Ectodermal cell (in vitro differentiated cells): ENCODE measurements at regions not wholly inside any gene's neighbourhood (a gene's known extent, or its start where the extent isn't known, plus 50 kb on each side); places are given as distances from the start of the nearest gene placed in this dataset.
"Not testable (repeated sequence)": the region's sequence is repeated elsewhere in the genome, so short reads cannot be mapped to it uniquely, and the experiment has no call there.

Experiments
- H3K27ac ChIP-seq: 2 replicates; pipeline ENCODE4 v1.7.0; 2013; ENCODE audit warnings: mild to moderate bottlenecking, low read depth, low read length; ENCODE audit not compliant: insufficient read depth, poor library complexity, severe bottlenecking
- H3K27me3 ChIP-seq: 2 replicates; pipeline ENCODE4 v1.7.0; 2013; ENCODE audit warnings: mild to moderate bottlenecking, low read length; ENCODE audit not compliant: insufficient read depth, control insufficient read depth, poor library complexity, severe bottlenecking
- H3K36me3 ChIP-seq: one replicate; pipeline ENCODE4 v1.7.0; 2013; ENCODE audit warnings: low read length; ENCODE audit not compliant: control insufficient read depth, insufficient read depth
- H3K4me1 ChIP-seq: one replicate; pipeline ENCODE4 v1.7.0; 2013; ENCODE audit warnings: low read length; ENCODE audit not compliant: control insufficient read depth, insufficient read depth
- H3K4me3 ChIP-seq: 2 replicates; pipeline ENCODE4 v1.7.0; 2013; ENCODE audit warnings: low read depth, low read length, control low read depth; ENCODE audit not compliant: insufficient read depth
- H3K9me3 ChIP-seq: 2 replicates; pipeline ENCODE4 v1.7.0; 2013; ENCODE audit warnings: mild to moderate bottlenecking, low read length, moderate library complexity; ENCODE audit not compliant: control insufficient read depth
- WGBS, 2 experiments: methylation state at CpG; one replicate each; pipeline ENCODE4 v1.1.7; 2013; ENCODE audit warnings: missing lambda C conversion rate in 2 of 2; 5-methylcytosine and 5-hydroxymethylcytosine counted together

DNA sequence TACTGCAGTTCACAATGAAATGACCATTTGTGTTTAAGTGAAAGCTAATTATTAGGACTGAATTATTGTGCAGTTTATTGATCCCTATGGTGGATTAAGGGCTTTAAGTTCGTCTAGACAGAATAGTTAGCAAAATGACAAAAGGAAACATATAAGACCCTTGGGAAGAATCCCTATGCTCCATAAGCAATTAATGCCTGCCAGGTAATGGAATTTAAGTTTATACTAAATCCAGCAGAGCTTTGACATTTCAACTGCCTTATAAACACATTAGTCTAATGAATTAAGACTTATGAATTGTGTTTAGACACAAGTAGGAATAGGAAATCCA, 640.0 kb upstream of the ARRDC3 start:
- no peaks in the 10 kb centered on the region for H3K27me3 ChIP-seq
- H3K27ac ChIP-seq: no peak overlapping the region
- H3K36me3 ChIP-seq: no peaks in the 10 kb centered on the region
- no peaks in the 10 kb centered on the region for H3K4me1 ChIP-seq
- no peaks in the 10 kb centered on the region for H3K9me3 ChIP-seq
- no peak overlapping the region for H3K4me3 ChIP-seq
- 80 to 83% methylated on average over 1 of the region's 1 CpG for WGBS, 2 experiments

DNA sequence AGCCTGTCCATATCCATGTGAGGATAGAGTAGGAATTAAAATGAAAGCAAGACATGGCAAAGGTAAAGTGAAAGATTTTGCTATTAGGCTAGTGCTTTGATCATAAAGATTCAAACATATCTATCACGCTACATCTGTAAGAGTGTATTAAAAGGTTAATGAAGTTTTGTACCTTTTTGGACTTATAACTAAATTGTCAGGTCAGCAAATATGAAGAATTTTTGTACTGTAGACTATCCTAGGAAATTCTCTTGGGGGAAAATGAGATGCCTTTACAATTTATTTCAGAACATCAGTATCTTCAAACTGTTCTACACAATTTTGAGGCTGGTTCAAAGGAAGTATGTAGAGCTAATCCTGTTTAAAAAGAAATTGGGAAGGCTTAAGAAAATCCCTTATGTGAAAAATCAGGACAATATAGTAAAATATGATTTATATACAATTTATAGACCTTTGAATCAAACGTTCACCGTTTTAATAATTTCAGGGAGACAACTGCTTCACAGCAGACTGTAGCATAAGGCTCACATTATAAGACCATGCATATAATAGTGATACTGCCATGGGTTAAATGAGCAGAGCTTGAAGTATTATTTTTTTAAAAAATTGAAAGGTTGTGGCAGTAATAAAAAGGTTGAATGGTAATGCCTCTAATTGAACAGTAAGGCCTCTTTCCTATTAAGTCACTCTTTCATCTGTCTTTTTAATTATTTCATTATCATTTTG, 639.5 kb upstream of the ARRDC3 start:
- H3K4me1 ChIP-seq: no peaks in the 10 kb centered on the region
- WGBS, 2 experiments: 96% methylated on average over 2 of the region's 3 CpGs; no CpG with 5 or more reads in 1 of the 2 experiments
- no peak overlapping the region for H3K27ac ChIP-seq

DNA sequence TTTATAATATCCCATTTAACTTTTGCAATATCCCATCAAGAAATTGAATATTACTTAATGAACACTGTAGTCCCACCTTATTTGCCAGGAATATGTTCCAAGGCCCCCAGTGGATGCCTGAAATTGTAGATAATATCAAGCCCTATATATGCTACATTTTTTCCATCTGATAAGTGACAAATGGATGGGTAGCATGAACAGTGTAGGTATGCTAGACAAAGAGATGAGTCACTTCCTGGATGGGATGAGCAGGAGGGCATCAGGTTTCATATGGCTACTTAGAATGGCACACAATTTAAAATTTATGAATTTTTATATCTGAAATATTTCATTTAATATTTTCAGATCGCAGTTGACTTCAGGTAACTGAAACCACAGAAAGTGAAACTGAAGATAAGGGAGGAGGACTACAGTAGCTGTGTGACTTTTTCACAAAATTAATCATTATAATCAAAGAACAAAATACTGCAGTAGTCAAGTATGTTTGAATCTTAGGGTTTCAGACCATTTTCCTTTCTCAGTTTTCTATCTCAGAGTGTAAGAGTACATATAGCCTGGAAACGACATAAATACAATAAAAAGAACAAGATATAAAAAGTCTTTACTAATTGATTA, 636.4 kb upstream of the ARRDC3 start:
- no CpG with 5 or more reads among the region's 2 CpGs for WGBS, 2 experiments
- Histone ChIP-seq H3K27ac (no peak overlapping the region), H3K4me1 (no peaks in the 10 kb centered on the region), H3K27me3 (no peaks in the 10 kb centered on the region), H3K4me3 (no peak overlapping the region), H3K36me3 (no peaks in the 10 kb centered on the region), H3K9me3 (no peaks in the 10 kb centered on the region)

More for the DNA sequence above, 639.5 kb upstream of the ARRDC3 start:
- no peaks in the 10 kb centered on the region for H3K9me3 ChIP-seq
- no peaks in the 10 kb centered on the region for H3K36me3 ChIP-seq
- H3K27me3 ChIP-seq: no peaks in the 10 kb centered on the region
- no peak overlapping the region for H3K4me3 ChIP-seq

DNA sequence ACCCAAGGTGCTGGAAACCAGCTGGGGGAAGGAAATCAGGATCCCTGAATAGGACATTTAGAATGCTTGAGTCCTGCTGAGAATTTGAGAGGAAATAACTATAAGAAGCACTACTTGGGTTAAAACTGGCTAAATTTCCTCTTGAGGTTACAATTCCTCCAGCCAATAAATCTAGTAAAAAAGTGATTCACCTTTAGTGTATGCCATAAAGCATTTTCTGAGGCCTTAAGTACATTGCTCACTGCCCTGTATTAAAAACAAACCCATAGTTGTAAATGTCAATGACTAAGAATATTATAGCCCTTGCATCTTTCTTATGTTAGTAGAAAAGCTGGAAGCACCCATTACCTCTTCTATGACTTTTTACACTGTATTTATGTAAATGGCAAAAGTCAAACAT, 634.7 kb upstream of the ARRDC3 start:
- no peak overlapping the region for H3K27ac ChIP-seq
- H3K36me3 ChIP-seq: no peaks in the 10 kb centered on the region
- H3K4me1 ChIP-seq: no peaks in the 10 kb centered on the region
- no peaks in the 10 kb centered on the region for H3K9me3 ChIP-seq
- no peaks in the 10 kb centered on the region for H3K27me3 ChIP-seq
- no peak overlapping the region for H3K4me3 ChIP-seq

DNA sequence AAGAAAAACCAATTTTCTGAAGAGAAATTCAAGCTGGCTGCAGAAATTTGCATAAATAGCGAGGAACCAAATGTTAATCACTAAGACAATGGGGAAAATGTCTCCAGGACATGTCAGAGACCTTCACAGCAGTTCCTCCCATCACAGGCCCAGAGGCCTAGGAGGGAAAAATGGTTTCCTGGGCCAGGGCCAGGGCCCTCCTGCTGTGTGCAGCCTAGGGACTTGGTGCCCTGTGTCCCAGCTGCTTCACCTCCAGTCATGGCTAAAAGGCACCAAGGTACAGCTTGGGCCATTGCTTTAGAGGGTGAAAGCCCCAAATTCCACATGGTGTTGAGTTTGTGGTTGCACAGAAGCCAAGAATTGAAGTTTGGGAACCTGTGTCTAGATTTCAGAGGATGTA, 628.7 kb upstream of the ARRDC3 start:
- 89 to 92% methylated on average over 1 of the region's 1 CpG for WGBS, 2 experiments
- not testable (repeated sequence) for H3K36me3 ChIP-seq, H3K27me3 ChIP-seq, H3K4me3 ChIP-seq, H3K27ac ChIP-seq, H3K9me3 ChIP-seq, H3K4me1 ChIP-seq

DNA sequence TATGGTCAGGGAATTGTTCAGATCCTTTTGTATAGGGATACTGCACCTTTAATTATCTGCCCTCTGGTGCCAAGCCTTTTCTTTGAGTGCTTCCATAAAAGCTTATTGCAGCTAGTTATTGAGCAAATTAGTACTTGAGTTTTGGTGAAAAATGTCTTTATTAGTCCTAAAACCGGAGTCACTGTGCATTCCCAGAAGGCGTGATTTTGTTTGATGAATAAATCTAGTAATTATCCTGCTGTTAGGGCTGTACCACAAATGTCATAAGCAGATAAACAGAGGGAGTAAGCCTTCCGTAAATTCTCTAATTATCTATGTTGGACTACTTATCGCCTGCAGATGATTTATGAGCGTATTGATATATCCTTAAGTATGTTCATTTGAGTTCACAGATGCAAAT, 620.7 kb upstream of the ARRDC3 start:
- H3K4me1 ChIP-seq: no peaks in the 10 kb centered on the region
- H3K9me3 ChIP-seq: no peaks in the 10 kb centered on the region
- WGBS, 2 experiments: 95 to 98% methylated on average over 5 of the region's 5 CpGs
- H3K27ac ChIP-seq: no peak overlapping the region
- no peaks in the 10 kb centered on the region for H3K36me3 ChIP-seq
- no peak overlapping the region for H3K4me3 ChIP-seq
- H3K27me3 ChIP-seq: no peaks in the 10 kb centered on the region

DNA sequence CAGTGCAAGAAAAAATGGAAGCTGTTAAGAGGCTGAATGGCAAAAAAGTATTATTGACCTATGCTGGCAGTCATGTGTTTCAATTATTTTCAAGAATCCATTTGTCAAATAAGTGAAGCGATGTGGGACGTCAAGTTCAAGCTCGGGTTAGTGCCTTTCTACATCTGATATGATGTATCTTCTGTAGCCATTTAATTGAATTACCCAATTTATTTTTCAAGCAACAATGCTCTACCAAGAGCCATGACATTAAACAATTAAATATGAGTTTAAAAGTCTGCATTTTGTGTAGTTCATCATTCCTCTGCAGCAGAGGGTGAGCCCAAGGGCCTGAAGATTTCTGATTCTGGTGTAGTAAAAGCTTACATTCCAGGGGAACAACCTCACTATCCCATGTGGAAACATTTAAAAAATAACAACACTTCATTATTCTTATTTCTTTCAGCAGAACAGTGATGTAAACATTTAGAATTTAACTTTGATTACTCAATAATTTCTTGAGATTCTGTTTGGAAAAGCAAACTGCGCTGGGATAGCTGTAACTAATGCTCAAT, 619.7 kb upstream of the ARRDC3 start:
- no peaks in the 10 kb centered on the region for H3K9me3 ChIP-seq
- H3K27ac ChIP-seq: no peak overlapping the region
- H3K4me3 ChIP-seq: no peak overlapping the region
- 93 to 97% methylated on average over 4 of the region's 4 CpGs for WGBS, 2 experiments
- no peaks in the 10 kb centered on the region for H3K36me3 ChIP-seq
- H3K4me1 ChIP-seq: no peaks in the 10 kb centered on the region
- no peaks in the 10 kb centered on the region for H3K27me3 ChIP-seq

DNA sequence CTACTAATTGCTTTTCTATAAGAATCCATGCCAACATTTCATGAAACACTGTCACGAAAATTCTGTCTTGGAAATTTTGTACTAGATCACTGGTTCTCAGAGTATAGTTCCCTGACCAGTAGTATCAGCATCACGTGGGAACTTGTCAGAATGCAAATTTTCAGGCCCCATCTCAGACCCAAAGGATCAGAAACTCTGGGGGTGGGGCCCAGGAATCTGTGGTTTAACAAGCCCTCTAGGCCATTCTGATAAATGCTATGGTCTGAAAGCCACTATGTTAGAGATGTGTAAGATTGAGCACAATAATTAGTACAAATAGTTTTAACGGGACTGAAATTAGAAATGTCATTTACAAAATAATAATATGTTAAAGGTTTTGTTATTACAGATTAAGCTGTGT, 615.7 kb upstream of the ARRDC3 start:
- Histone ChIP-seq H3K4me3 (no peak overlapping the region), H3K36me3 (no peaks in the 10 kb centered on the region), H3K4me1 (no peaks in the 10 kb centered on the region), H3K27me3 (no peaks in the 10 kb centered on the region), H3K9me3 (no peaks in the 10 kb centered on the region), H3K27ac (no peak overlapping the region)
- 62 to 73% methylated on average over 2 of the region's 3 CpGs for WGBS, 2 experiments

DNA sequence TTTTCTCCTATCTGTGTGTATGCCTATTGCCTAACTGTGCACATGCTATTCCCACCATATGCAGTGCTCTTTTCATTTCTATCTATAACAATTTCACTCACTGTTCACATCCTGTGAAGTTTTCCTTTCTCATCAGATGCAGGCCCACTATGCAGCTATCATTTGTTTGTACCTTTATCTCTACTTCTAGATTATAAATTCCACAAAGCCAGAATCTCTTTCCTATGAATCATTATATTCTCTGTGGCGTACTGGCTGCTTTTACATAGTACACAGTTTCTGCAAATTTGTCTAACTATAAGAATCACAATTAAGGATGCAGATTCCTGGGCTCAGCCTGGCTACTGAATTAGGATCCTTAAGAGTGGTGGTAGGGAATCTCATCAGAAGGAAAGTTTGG, 600.8 kb upstream of the ARRDC3 start:
- H3K27ac ChIP-seq: no peak overlapping the region
- no peaks in the 10 kb centered on the region for H3K9me3 ChIP-seq
- 86 to 100% methylated on average over 1 of the region's 1 CpG for WGBS, 2 experiments
- no peaks in the 10 kb centered on the region for H3K4me1 ChIP-seq
- H3K27me3 ChIP-seq: no peaks in the 10 kb centered on the region
- H3K4me3 ChIP-seq: no peak overlapping the region
- no peaks in the 10 kb centered on the region for H3K36me3 ChIP-seq

DNA sequence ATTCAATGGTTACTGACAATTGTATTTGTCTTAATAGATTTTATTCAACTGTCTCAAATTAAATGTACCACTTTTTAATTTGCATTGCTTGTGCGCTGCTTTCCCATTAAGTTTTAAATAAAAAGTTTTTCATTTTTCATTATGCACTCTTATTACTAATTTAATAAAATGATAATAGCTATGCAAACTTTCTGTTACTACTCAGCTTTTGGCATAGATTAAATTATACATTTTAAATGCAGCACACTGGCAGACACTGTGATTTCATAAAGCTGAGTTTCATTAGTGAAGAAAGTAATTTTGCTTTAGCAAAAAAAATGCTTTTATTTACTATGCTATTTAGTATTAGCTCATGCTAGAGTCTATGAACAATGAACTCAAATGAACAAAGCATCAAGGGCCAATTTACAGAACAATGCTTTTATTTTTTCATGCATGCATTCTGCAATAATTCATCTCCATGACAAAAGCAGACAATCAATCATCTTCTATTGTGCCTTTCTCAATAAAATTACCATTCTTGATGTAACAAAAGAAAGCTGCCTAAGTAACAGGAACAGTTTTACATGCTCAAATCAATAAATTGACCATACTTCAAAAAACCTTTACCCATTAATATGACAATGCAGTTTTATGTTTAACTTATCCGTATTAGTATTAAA, 595.2 kb upstream of the ARRDC3 start:
- Histone ChIP-seq H3K36me3 (no peaks in the 10 kb centered on the region), H3K4me1 (peaks cover 4% of the 10 kb centered on the region), H3K9me3 (no peaks in the 10 kb centered on the region), H3K27ac (no peak overlapping the region), H3K27me3 (no peaks in the 10 kb centered on the region), H3K4me3 (no peak overlapping the region)
- no CpG with 5 or more reads among the region's 2 CpGs for WGBS, 2 experiments
